SK-N-SH treated with all-trans-retinoic acid at 6 μM for 48 hours (cell line): ENCODE measurements at regions not wholly inside any gene's neighbourhood (a gene's known extent, or its start where the extent isn't known, plus 50 kb on each side); places are given as distances from the start of the nearest gene placed in this dataset.
"Not testable (repeated sequence)": the region's sequence is repeated elsewhere in the genome, so short reads cannot be mapped to it uniquely, and the experiment has no call there.

ENCODE experiments used
- ATAC-seq: fragments of 200-7000 bp; cut with Tn5 transposase; 3 replicates; pipeline ENCODE4 v1.9.1; 2020; ENCODE audit warnings: mild to moderate bottlenecking, moderate library complexity
- ARNTL ChIP-seq: fragments of 450-650 bp; formaldehyde crosslinking; IDR thresholded peaks from 2 replicates; pipeline ENCODE4 v1.5.0; 2020; ENCODE audit warnings: low read depth, mild to moderate bottlenecking, moderate library complexity, borderline replicate concordance
- BACH2 ChIP-seq: fragments of 250-450 bp; sonication (Bioruptor Pico); IDR thresholded peaks from 2 replicates; pipeline ENCODE4 v1.9.0; 2021; ENCODE audit warnings: mild to moderate bottlenecking, borderline replicate concordance
- CREB5 ChIP-seq: fragments of 250-450 bp; sonication (Bioruptor Pico); IDR thresholded peaks from 2 replicates; pipeline ENCODE4 v1.5.1; 2020; ENCODE audit warnings: low read depth, mild to moderate bottlenecking, moderate library complexity
- CSDC2 ChIP-seq: fragments of 250-450 bp; sonication (Bioruptor Pico); IDR thresholded peaks from 2 replicates; pipeline ENCODE4 v1.5.0; 2020; ENCODE audit warnings: mild to moderate bottlenecking, moderate library complexity
- CSRNP3 ChIP-seq: fragments of 250-450 bp; sonication (Bioruptor Pico); IDR thresholded peaks from 2 replicates; pipeline ENCODE4 v1.5.1; 2021; ENCODE audit warnings: mild to moderate bottlenecking, moderate library complexity
- ESRRG ChIP-seq: fragments of 250-450 bp; sonication (Bioruptor Pico); IDR thresholded peaks from 2 replicates; pipeline ENCODE4 v1.6.1; 2021; ENCODE audit warnings: mild to moderate bottlenecking
- GLIS3 ChIP-seq: fragments of 250-450 bp; sonication (Bioruptor Pico); IDR thresholded peaks from 2 replicates; pipeline ENCODE4 v1.5.0; 2020; ENCODE audit warnings: mild to moderate bottlenecking, moderate library complexity
- ISL1 ChIP-seq: fragments of 250-450 bp; sonication (Bioruptor Pico); IDR thresholded peaks from 2 replicates; pipeline ENCODE4 v2.1.2; 2022; ENCODE audit warnings: mild to moderate bottlenecking, moderate library complexity
- PATZ1 ChIP-seq: fragments of 250-450 bp; sonication (Bioruptor Pico); IDR thresholded peaks from 2 replicates; pipeline ENCODE4 v1.8.0; 2020; ENCODE audit warnings: mild to moderate bottlenecking, moderate library complexity, borderline replicate concordance
- POU6F1 ChIP-seq: fragments of 250-450 bp; sonication (Bioruptor Pico); IDR thresholded peaks from 2 replicates; pipeline ENCODE4 v1.8.0; 2021; ENCODE audit warnings: low read depth, mild to moderate bottlenecking, moderate library complexity, borderline replicate concordance
- PPARA ChIP-seq: fragments of 250-450 bp; sonication (Bioruptor Pico); IDR thresholded peaks from 2 replicates; pipeline ENCODE4 v1.5.0; 2020; ENCODE audit warnings: mild to moderate bottlenecking, borderline replicate concordance
- RARB ChIP-seq: fragments of 250-450 bp; sonication (Bioruptor Pico); IDR thresholded peaks from 2 replicates; pipeline ENCODE4 v1.8.0; 2021; ENCODE audit warnings: mild to moderate bottlenecking, moderate library complexity
- SNAI2 ChIP-seq: fragments of 250-450 bp; sonication (Bioruptor Pico); IDR thresholded peaks from 2 replicates; pipeline ENCODE4 v1.5.0; 2020; ENCODE audit warnings: mild to moderate bottlenecking, moderate library complexity
- TCF4 ChIP-seq: fragments of 250-450 bp; sonication (Bioruptor Pico); IDR thresholded peaks from 2 replicates; pipeline ENCODE4 v1.8.0; 2021; ENCODE audit warnings: mild to moderate bottlenecking, moderate library complexity, borderline replicate concordance
- TOX ChIP-seq: fragments of 250-450 bp; sonication (Bioruptor Pico); IDR thresholded peaks from 2 replicates; pipeline ENCODE4 v1.8.0; 2021; ENCODE audit warnings: mild to moderate bottlenecking, moderate library complexity, borderline replicate concordance
- TSHZ2 ChIP-seq: fragments of 250-450 bp; sonication (Bioruptor Pico); IDR thresholded peaks from 2 replicates; pipeline ENCODE4 v1.5.0; 2020; ENCODE audit warnings: mild to moderate bottlenecking, moderate library complexity
- ZC3H10 ChIP-seq: fragments of 250-450 bp; sonication (Bioruptor Pico); IDR thresholded peaks from 2 replicates; pipeline ENCODE4 v1.5.1; 2021; ENCODE audit warnings: mild to moderate bottlenecking, moderate library complexity
- ZFP30 ChIP-seq: fragments of 450-650 bp; formaldehyde crosslinking; IDR thresholded peaks from 2 replicates; pipeline ENCODE4 v1.5.0; 2022; ENCODE audit warnings: mild to moderate bottlenecking, moderate library complexity
- ZNF565 ChIP-seq: fragments of 450-650 bp; formaldehyde crosslinking; conservative IDR thresholded peaks from 2 replicates; pipeline ENCODE4 v1.5.0; 2020; ENCODE audit warnings: low read depth, mild to moderate bottlenecking, moderate library complexity
- ZNF70 ChIP-seq: fragments of 450-650 bp; formaldehyde crosslinking; IDR thresholded peaks from 2 replicates; pipeline ENCODE4 v1.5.0; 2020; ENCODE audit warnings: mild to moderate bottlenecking, moderate library complexity

- no peak for ATAC-seq
- TF ChIP-seq POU6F1 (CRISPR knock-in tag) (no peak), CREB5 (CRISPR knock-in tag) (no peak), BACH2 (CRISPR knock-in tag) (no peak), CSRNP3 (CRISPR knock-in tag) (no peak), ESRRG (CRISPR knock-in tag) (no peak), RARB (no peak)
Observed at GRCh38 chr4:137852326-137852725, 320.0 kb upstream of the PCDH18 start.

- TF ChIP-seq ISL1 (CRISPR knock-in tag), result no peak
- TF ChIP-seq GLIS3, result no peak
- TF ChIP-seq TOX (CRISPR knock-in tag), result no peak
- TF ChIP-seq ZFP30, result no peak
- no peak for TF ChIP-seq POU6F1 (CRISPR knock-in tag)
- TF ChIP-seq ZC3H10 (CRISPR knock-in tag), result no peak
- no peak for TF ChIP-seq ZNF565 (CRISPR knock-in tag)
- TF ChIP-seq TCF4, result no peak
- no peak for TF ChIP-seq ZNF70
- TF ChIP-seq SNAI2 (CRISPR knock-in tag), result no peak
- TF ChIP-seq BACH2 (CRISPR knock-in tag), result no peak
- TF ChIP-seq PPARA (CRISPR knock-in tag), result no peak
- TF ChIP-seq PATZ1 (CRISPR knock-in tag), result no peak
- no peak for ATAC-seq
Observed at GRCh38 chr4:137851435-137851834, 319.1 kb upstream of the PCDH18 start.

- not testable (repeated sequence) for ATAC-seq
Observed at GRCh38 chr4:137827945-137828344, 295.7 kb upstream of the PCDH18 start.

GRCh38 chr4:137825505-137825904, 293.2 kb upstream of the PCDH18 start:
- no peak for ATAC-seq
- no peak for TF ChIP-seq TCF4
- TF ChIP-seq ZFP30, result no peak
- no peak for TF ChIP-seq ISL1 (CRISPR knock-in tag)
- no peak for TF ChIP-seq CSRNP3 (CRISPR knock-in tag)
- TF ChIP-seq PATZ1 (CRISPR knock-in tag), result no peak
- TF ChIP-seq SNAI2 (CRISPR knock-in tag), result no peak
- no peak for TF ChIP-seq POU6F1 (CRISPR knock-in tag)
- no peak for TF ChIP-seq BACH2 (CRISPR knock-in tag)
- TF ChIP-seq CSDC2 (CRISPR knock-in tag), result no peak
- TF ChIP-seq TSHZ2 (CRISPR knock-in tag), result no peak
- TF ChIP-seq ARNTL (CRISPR knock-in tag), result no peak
